Ishikawa (cell line): ENCODE measurements at regions not wholly inside any gene's neighbourhood (a gene's known extent, or its start where the extent isn't known, plus 50 kb on each side); places are given as distances from the start of the nearest gene placed in this dataset.

Experiments
- CEBPB ChIP-seq: IDR thresholded peaks from 2 replicates; pipeline ENCODE4 v1.6.1; 2012
- CREB1 ChIP-seq: IDR thresholded peaks from 2 replicates; pipeline ENCODE4 v1.6.1; 2012; ENCODE audit warnings: low read depth
- EGR1 ChIP-seq: IDR thresholded peaks from 2 replicates; pipeline ENCODE4 v1.6.1; 2012
- EP300 ChIP-seq: IDR thresholded peaks from 2 replicates; pipeline ENCODE4 v1.6.1; 2012; ENCODE audit warnings: borderline replicate concordance
- FOXM1 ChIP-seq: IDR thresholded peaks from 2 replicates; pipeline ENCODE4 v1.6.1; 2012; ENCODE audit warnings: low read depth, borderline replicate concordance
- NFIC ChIP-seq: IDR thresholded peaks from 2 replicates; pipeline ENCODE4 v1.6.1; 2012
- RAD21 ChIP-seq: IDR thresholded peaks from 2 replicates; pipeline ENCODE4 v1.6.1; 2012; ENCODE audit warnings: low read depth
- TAF1 ChIP-seq: IDR thresholded peaks from 2 replicates; pipeline ENCODE4 v1.6.1; 2012; ENCODE audit warnings: low read depth, mild to moderate bottlenecking
- TCF12 ChIP-seq: IDR thresholded peaks from 2 replicates; pipeline ENCODE4 v1.6.1; 2012; ENCODE audit warnings: low read depth
- TEAD4 ChIP-seq: IDR thresholded peaks from 2 replicates; pipeline ENCODE4 v1.6.1; 2012
- USF1 ChIP-seq: IDR thresholded peaks from 2 replicates; pipeline ENCODE4 v1.6.1; 2012
- YY1 ChIP-seq: IDR thresholded peaks from 2 replicates; pipeline ENCODE4 v1.6.1; 2012; ENCODE audit warnings: low read depth
- ZBTB7A ChIP-seq: IDR thresholded peaks from 2 replicates; pipeline ENCODE4 v1.6.1; 2012; ENCODE audit warnings: low read depth
- TF ChIP-seq, protein P1 (sequence below): IDR thresholded peaks from 2 replicates; pipeline ENCODE4 v1.6.1; 2012
- TF ChIP-seq, protein P2 (sequence below): IDR thresholded peaks from 2 replicates; pipeline ENCODE4 v1.6.1; 2012; ENCODE audit warnings: low read depth, mild to moderate bottlenecking

DNA sequence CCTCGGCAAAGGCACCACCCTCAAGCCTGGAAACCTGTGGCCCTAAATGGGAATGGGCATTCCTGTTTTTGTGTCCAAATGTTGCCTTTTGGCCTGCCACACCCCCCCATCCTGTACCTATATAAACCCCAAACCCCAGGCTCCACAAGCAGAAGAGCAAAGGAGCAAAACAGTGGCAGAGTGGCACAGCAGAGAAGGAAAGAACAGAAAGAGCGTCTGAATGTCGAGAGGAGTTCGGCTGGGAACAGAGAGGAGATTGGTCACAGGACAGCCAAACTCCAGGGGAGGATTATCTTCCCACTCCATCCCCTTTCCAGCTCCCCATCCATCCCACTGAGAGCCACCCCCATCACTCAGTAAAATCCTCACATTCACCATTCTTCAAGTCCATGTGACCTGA, 58.0 kb upstream of the PREP start:
- TF ChIP-seq USF1 (no peak), ZBTB7A (no peak), EP300 (no peak), TAF1 (no peak), EGR1 (no peak), TEAD4 (no peak)

- TF ChIP-seq EGR1 (no peak), TEAD4 (no peak), EP300 (no peak)
Observed at GRCh38 chr6:105459864-105460263, 57.0 kb upstream of the PREP start.

GRCh38 chr6:105459049-105459448, 56.2 kb upstream of the PREP start:
- TF ChIP-seq EP300 (no peak), USF1 (no peak), CEBPB (no peak), CREB1 (no peak), TEAD4 (no peak), TAF1 (no peak), YY1 (no peak), NFIC (no peak), FOXM1 (no peak), ZBTB7A (no peak), TCF12 (no peak), EGR1 (no peak)
- TF ChIP-seq, protein P1, sequence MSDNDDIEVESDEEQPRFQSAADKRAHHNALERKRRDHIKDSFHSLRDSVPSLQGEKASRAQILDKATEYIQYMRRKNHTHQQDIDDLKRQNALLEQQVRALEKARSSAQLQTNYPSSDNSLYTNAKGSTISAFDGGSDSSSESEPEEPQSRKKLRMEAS: no peak

DNA sequence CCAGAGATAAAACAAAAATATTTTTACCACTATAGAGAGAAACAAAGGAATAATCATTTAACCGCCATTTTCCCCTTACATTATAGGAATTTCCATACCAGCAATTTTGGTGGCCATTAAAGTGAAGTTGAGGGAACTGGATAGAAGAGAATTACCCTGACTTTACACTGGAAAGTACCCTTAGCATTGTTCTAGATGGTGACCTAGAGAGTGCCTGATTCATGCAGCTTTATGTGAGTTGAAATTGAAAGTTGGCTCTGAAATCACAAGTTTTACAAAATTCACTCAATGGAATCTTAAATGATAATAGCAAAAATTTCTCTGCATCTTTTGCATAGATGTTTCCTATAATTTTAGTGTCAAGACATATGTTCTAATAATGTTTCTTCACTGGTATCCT, 55.7 kb upstream of the PREP start:
- TF ChIP-seq YY1 (no peak), EP300 (no peak), CREB1 (no peak), EGR1 (no peak), NFIC (no peak), TAF1 (no peak), CEBPB (no peak), TCF12 (no peak), ZBTB7A (no peak), USF1 (no peak), TEAD4 (no peak), FOXM1 (no peak), RAD21 (no peak)
- TF ChIP-seq, protein P1: no peak
- TF ChIP-seq, protein P2, sequence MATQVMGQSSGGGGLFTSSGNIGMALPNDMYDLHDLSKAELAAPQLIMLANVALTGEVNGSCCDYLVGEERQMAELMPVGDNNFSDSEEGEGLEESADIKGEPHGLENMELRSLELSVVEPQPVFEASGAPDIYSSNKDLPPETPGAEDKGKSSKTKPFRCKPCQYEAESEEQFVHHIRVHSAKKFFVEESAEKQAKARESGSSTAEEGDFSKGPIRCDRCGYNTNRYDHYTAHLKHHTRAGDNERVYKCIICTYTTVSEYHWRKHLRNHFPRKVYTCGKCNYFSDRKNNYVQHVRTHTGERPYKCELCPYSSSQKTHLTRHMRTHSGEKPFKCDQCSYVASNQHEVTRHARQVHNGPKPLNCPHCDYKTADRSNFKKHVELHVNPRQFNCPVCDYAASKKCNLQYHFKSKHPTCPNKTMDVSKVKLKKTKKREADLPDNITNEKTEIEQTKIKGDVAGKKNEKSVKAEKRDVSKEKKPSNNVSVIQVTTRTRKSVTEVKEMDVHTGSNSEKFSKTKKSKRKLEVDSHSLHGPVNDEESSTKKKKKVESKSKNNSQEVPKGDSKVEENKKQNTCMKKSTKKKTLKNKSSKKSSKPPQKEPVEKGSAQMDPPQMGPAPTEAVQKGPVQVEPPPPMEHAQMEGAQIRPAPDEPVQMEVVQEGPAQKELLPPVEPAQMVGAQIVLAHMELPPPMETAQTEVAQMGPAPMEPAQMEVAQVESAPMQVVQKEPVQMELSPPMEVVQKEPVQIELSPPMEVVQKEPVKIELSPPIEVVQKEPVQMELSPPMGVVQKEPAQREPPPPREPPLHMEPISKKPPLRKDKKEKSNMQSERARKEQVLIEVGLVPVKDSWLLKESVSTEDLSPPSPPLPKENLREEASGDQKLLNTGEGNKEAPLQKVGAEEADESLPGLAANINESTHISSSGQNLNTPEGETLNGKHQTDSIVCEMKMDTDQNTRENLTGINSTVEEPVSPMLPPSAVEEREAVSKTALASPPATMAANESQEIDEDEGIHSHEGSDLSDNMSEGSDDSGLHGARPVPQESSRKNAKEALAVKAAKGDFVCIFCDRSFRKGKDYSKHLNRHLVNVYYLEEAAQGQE: no peak

- TF ChIP-seq TAF1: no peak
- TF ChIP-seq EP300: no peak
- TF ChIP-seq TCF12: no peak
- no peak for TF ChIP-seq USF1
- no peak for TF ChIP-seq TEAD4
- TF ChIP-seq, protein P2: no peak
Observed at GRCh38 chr6:105458084-105458483, 55.2 kb upstream of the PREP start.

DNA sequence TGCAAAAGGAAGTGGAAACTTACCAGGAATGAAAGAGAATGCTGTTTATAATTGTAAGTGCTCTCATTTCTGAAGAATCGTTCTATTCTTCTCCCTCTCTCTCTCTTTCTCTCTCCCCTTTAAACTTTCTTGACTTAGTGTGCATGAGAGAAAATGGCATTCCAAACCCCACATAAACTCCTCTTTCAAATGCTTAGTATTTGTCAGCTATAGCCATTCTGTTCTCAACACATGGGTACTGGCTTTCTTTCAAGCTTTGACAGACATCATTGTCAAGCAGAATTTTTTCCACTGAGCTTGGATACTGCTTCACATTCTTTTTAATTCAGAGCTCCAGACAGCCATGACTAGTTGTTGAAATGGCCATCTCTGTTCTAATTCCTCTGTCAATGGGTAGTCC, 51.1 kb upstream of the PREP start:
- TF ChIP-seq EP300 (no peak), YY1 (no peak), TAF1 (no peak), RAD21 (no peak), TEAD4 (no peak), USF1 (no peak), ZBTB7A (no peak), NFIC (no peak), FOXM1 (no peak), CREB1 (no peak), CEBPB (no peak)
- TF ChIP-seq, protein P1: no peak
- TF ChIP-seq, protein P2: no peak
